GM15510 (cell line): ENCODE measurements at regions not wholly inside any gene's neighbourhood (a gene's known extent, or its start where the extent isn't known, plus 50 kb on each side); places are given as distances from the start of the nearest gene placed in this dataset.

ENCODE experiments used
- POLR2A ChIP-seq: IDR thresholded peaks from 3 replicates; pipeline ENCODE4 v1.6.1; 2011; ENCODE audit warnings: borderline replicate concordance; ENCODE audit not compliant: insufficient read length; ENCODE audit errors: extremely low read depth

GRCh38 chr15:39501366-39502081 is 79.4 kb upstream of the THBS1 start:
- TF ChIP-seq POLR2A, result no peak

- no peak for TF ChIP-seq POLR2A
Measured at GRCh38 chr15:39502082-39502447, 78.8 kb upstream of the THBS1 start.

GRCh38 chr15:39502611-39503195 is 78.2 kb upstream of the THBS1 start:
- TF ChIP-seq POLR2A, result no peak

GRCh38 chr15:39503526-39503925 is 77.4 kb upstream of the THBS1 start:
- TF ChIP-seq POLR2A, result no peak

- no peak for TF ChIP-seq POLR2A
Measured at GRCh38 chr15:39504808-39505207, 76.1 kb upstream of the THBS1 start.

GRCh38 chr15:39506146-39506545 is 74.7 kb upstream of the THBS1 start:
- no peak for TF ChIP-seq POLR2A

GRCh38 chr15:39508536-39508935 is 72.3 kb upstream of the THBS1 start:
- no peak for TF ChIP-seq POLR2A

GRCh38 chr15:39510001-39510701 is 70.7 kb upstream of the THBS1 start:
- no peak for TF ChIP-seq POLR2A

- TF ChIP-seq POLR2A, result no peak
Measured at GRCh38 chr15:39511000-39511915, 69.6 kb upstream of the THBS1 start.

- TF ChIP-seq POLR2A, result no peak
Measured at GRCh38 chr15:39511916-39512260, 69.0 kb upstream of the THBS1 start.

- TF ChIP-seq POLR2A, result no peak
Measured at GRCh38 chr15:39512643-39513042, 68.2 kb upstream of the THBS1 start.

GRCh38 chr15:39513936-39514335 is 66.9 kb upstream of the THBS1 start:
- TF ChIP-seq POLR2A, result no peak

GRCh38 chr15:39514933-39515332 is 65.9 kb upstream of the THBS1 start:
- no peak for TF ChIP-seq POLR2A

GRCh38 chr15:39515765-39516164 is 65.1 kb upstream of the THBS1 start:
- TF ChIP-seq POLR2A, result no peak

GRCh38 chr15:39517122-39517855 is 63.6 kb upstream of the THBS1 start:
- TF ChIP-seq POLR2A, result no peak

GRCh38 chr15:39529457-39529856 is 51.4 kb upstream of the THBS1 start:
- no peak for TF ChIP-seq POLR2A
